GM12878 (cell line): ENCODE measurements at regions not wholly inside any gene's neighbourhood (a gene's known extent, or its start where the extent isn't known, plus 50 kb on each side); places are given as distances from the start of the nearest gene placed in this dataset.

Experiments used
- ATAC-seq: fragments of 200-7000 bp; cut with Tn5 transposase; 3 replicates; pipeline ENCODE4 v1.9.1; 2020; ENCODE audit warnings: mild to moderate bottlenecking, moderate library complexity
- BruUV-seq: library from RNA; stranded (reverse); fragments of 400-500 nt; replicated peaks from 2 replicates; lab custom pipeline; 2021; lab: Mats Ljungman, UMichigan
- CTCF ChIA-PET: fragments of 300-600 bp; sonication (Branson Sonifier 250); formaldehyde crosslinking; extraction: SDS; loops from one replicate; lab custom pipeline; 2021; ENCODE audit warnings: inconsistent platforms; lab: Yijun Ruan, JAX
- POLR2A ChIA-PET: fragments of 350-600 bp; formaldehyde crosslinking; extraction: SDS; loops from one replicate; lab custom pipeline; 2021; ENCODE audit warnings: inconsistent platforms; lab: Charles Lee
- RAD21 ChIA-PET: fragments of 300-600 bp; sonication (Branson Sonifier 250); formaldehyde crosslinking; loops from one replicate; lab custom pipeline; 2023; ENCODE audit warnings: antibody characterized with exemption; ENCODE audit not compliant: unreplicated experiment; lab: Charles Lee
- SMC1A ChIA-PET: fragments of 300-600 bp; sonication (Branson Sonifier 250); formaldehyde crosslinking; loops from one replicate; lab custom pipeline; 2023; ENCODE audit not compliant: unreplicated experiment, uncharacterized antibody; lab: Charles Lee
- DNase-seq: peaks from one replicate; pipeline ENCODE4 v3.0.0-alpha.2; 2011; ENCODE audit warnings: low read depth, low spot score
- FAIRE-seq: peaks from 3 replicates; lab custom pipeline; 2011; peaks lifted over from hg19 to GRCh38; lab: Jason Lieb, UNC
- H2AFZ ChIP-seq: 2 replicates; pipeline ENCODE4 v1.6.0; 2011; ENCODE audit warnings: low read depth, low read length, control low read depth; ENCODE audit not compliant: control insufficient read depth
- H3K27ac ChIP-seq: 2 replicates; pipeline ENCODE4 v1.5.1; 2011; ENCODE audit warnings: control low read depth; ENCODE audit not compliant: control insufficient read depth, insufficient read depth
- H3K27me3 ChIP-seq, 2 experiments: replicated peaks in 1 of 2; 2 replicates each; pipeline versions ENCODE4 v1.6.0 to v1.6.1; 2011; ENCODE audit warnings: low read length in 1 of 2; ENCODE audit not compliant: control insufficient read depth in 2 of 2, insufficient read depth in 2 of 2
- H3K36me3 ChIP-seq, 2 experiments: 2 replicates each; pipeline ENCODE4 v1.5.1; 2011; ENCODE audit warnings: low read length in 1 of 2; ENCODE audit not compliant: control insufficient read depth in 2 of 2, insufficient read depth in 2 of 2
- H3K4me1 ChIP-seq: 2 replicates; pipeline ENCODE4 v1.6.1; 2011; ENCODE audit warnings: mild to moderate bottlenecking, low read length, moderate library complexity, mixed read lengths; ENCODE audit not compliant: control insufficient read depth, insufficient read depth
- H3K4me2 ChIP-seq: 2 replicates; pipeline ENCODE4 v1.6.0; 2011; ENCODE audit warnings: control low read depth; ENCODE audit not compliant: control insufficient read depth, insufficient read depth
- H3K4me3 ChIP-seq: fragments of 200-600 bp; sonication (generic); 2 replicates; pipeline ENCODE4 v1.5.1; 2016
- H3K79me2 ChIP-seq: 2 replicates; pipeline ENCODE4 v1.6.0; 2011; ENCODE audit warnings: low read length; ENCODE audit not compliant: control insufficient read depth, insufficient read depth
- H3K9ac ChIP-seq: 2 replicates; pipeline ENCODE4 v1.8.0; 2011; ENCODE audit warnings: low read length, control low read depth, mixed read lengths; ENCODE audit not compliant: control insufficient read depth, insufficient read depth
- H3K9me3 ChIP-seq: replicated peaks from 3 replicates; pipeline ENCODE4 v1.5.1; 2011; ENCODE audit warnings: mild to moderate bottlenecking, low read length; ENCODE audit not compliant: control insufficient read depth, insufficient read depth
- H4K20me1 ChIP-seq: 2 replicates; pipeline ENCODE4 v1.6.0; 2011; ENCODE audit not compliant: control insufficient read depth, insufficient read depth
- ETV6 ChIP-seq, 2 experiments: fragments of 450-650 bp in 1 of 2; IDR thresholded peaks in 1 of 2; conservative IDR thresholded peaks in 1 of 2; 2 replicates each; pipeline ENCODE4 v1.6.1; 2014; ENCODE audit warnings: antibody characterized with exemption in 1 of 2, borderline replicate concordance in 1 of 2, low read depth in 1 of 2, mild to moderate bottlenecking in 1 of 2, moderate library complexity in 1 of 2
- FOXM1 ChIP-seq: IDR thresholded peaks from 2 replicates; pipeline ENCODE4 v1.6.1; 2012; ENCODE audit warnings: low read depth, mild to moderate bottlenecking, inconsistent platforms, low read length, moderate library complexity
- HCFC1 ChIP-seq: fragments of 150-350 bp; IDR thresholded peaks from 2 replicates; pipeline ENCODE4 v1.6.1; 2014; ENCODE audit warnings: low read length
- HDAC2 ChIP-seq: fragments of 200-600 bp; sonication (generic); IDR thresholded peaks from 2 replicates; pipeline ENCODE4 v1.6.1; 2017
- KAT2A ChIP-seq: conservative IDR thresholded peaks from 2 replicates; pipeline ENCODE4 v1.6.1; 2011; ENCODE audit warnings: low read depth, low read length; ENCODE audit not compliant: control insufficient read depth
- LARP7 ChIP-seq: fragments of 450-650 bp; IDR thresholded peaks from 2 replicates; pipeline ENCODE4 v1.6.1; 2017; ENCODE audit warnings: mild to moderate bottlenecking
- NFXL1 ChIP-seq: fragments of 450-650 bp; IDR thresholded peaks from 2 replicates; pipeline ENCODE4 v1.6.1; 2017; ENCODE audit warnings: antibody characterized with exemption, mild to moderate bottlenecking, borderline replicate concordance
- RAD21 ChIP-seq: IDR thresholded peaks from 2 replicates; pipeline ENCODE4 v1.6.1; 2011; ENCODE audit warnings: mild to moderate bottlenecking, low read depth, low read length, moderate library complexity; ENCODE audit not compliant: insufficient read depth
- SMC3 ChIP-seq: IDR thresholded peaks from 2 replicates; pipeline ENCODE4 v1.6.1; 2011; ENCODE audit warnings: low read length, improper control_type of control experiment, borderline replicate concordance
- WGBS: methylation state at CpG from one replicate; pipeline ENCODE4 v1.1.6; 2016; ENCODE audit warnings: low lambda C conversion rate; ENCODE audit not compliant: insufficient replicate concordance, insufficient coverage; ENCODE audit errors: missing lambda C conversion rate; 5-methylcytosine and 5-hydroxymethylcytosine counted together
- in situ Hi-C: fragments of 300-500 bp; cut with MboI; formaldehyde crosslinking; loops from 9 replicates; pipeline ENCODE4 v1.14.3; 2018; ENCODE audit warnings: mixed read lengths
- intact Hi-C: fragments of 100-400 bp; cut with micrococcal nuclease; formaldehyde crosslinking; loops from one replicate; pipeline ENCODE4 v1.14.2; 2022; ENCODE audit not compliant: unreplicated experiment
- TF ChIP-seq, protein P1 (sequence below), 3 experiments: IDR thresholded peaks in 2 of 3; conservative IDR thresholded peaks in 1 of 3; 2 replicates each; pipeline ENCODE4 v1.5.1; 2011; ENCODE audit warnings: low read depth in 3 of 3, low read length in 3 of 3, mild to moderate bottlenecking in 3 of 3, control low read depth in 2 of 3, moderate library complexity in 2 of 3, inconsistent platforms in 1 of 3, mixed read lengths in 1 of 3; ENCODE audit not compliant: control insufficient read depth in 2 of 3, insufficient read depth in 1 of 3; ENCODE audit errors: extremely low read depth in 1 of 3
- TF ChIP-seq, protein P2 (sequence below): fragments of 450-650 bp; IDR thresholded peaks from 2 replicates; pipeline ENCODE4 v1.6.1; 2017; ENCODE audit warnings: low read depth, mild to moderate bottlenecking, moderate library complexity
- TF ChIP-seq, protein P3 (sequence below): IDR thresholded peaks from 2 replicates; pipeline ENCODE4 v1.6.1; 2012; ENCODE audit warnings: low read length, inconsistent platforms

DNA sequence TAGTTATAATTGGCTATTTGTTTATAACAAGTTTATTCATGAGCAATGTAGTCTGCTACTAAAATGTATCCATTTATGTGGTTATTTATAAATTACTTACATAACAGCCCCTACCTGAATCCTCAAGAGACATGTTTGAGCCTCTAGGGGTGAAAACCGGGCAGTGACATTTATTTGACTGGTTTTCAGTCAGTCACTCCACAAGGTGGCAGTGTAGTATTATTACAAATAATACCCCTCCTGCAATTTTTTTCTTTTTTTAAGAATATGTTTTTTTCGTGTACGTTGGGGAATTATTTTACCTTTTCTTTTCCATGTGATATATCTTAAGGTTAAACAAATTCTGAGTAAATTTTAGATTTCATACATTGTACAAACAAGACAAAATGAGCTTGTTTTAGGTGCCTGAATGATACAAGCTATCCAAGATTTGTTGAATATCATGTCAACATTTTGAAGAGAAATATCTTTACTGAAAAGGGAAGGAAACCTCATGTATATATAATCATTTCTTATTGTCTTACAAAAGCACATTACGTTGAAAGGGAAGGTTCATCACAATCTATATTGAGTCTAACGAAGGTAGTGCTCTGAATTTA is 598.7 kb upstream of the TECRL start:
- TF ChIP-seq RAD21 (peak; percentile 58), NFXL1 (no peak), SMC3 (peak; percentile 39; the same call in 1 of the 2 replicates)
- TF ChIP-seq, protein P1, sequence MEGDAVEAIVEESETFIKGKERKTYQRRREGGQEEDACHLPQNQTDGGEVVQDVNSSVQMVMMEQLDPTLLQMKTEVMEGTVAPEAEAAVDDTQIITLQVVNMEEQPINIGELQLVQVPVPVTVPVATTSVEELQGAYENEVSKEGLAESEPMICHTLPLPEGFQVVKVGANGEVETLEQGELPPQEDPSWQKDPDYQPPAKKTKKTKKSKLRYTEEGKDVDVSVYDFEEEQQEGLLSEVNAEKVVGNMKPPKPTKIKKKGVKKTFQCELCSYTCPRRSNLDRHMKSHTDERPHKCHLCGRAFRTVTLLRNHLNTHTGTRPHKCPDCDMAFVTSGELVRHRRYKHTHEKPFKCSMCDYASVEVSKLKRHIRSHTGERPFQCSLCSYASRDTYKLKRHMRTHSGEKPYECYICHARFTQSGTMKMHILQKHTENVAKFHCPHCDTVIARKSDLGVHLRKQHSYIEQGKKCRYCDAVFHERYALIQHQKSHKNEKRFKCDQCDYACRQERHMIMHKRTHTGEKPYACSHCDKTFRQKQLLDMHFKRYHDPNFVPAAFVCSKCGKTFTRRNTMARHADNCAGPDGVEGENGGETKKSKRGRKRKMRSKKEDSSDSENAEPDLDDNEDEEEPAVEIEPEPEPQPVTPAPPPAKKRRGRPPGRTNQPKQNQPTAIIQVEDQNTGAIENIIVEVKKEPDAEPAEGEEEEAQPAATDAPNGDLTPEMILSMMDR (IDR thresholded peaks at IDR 0.05 in 2 of 3, conservative IDR thresholded peaks at IDR 0.05 in 1 of 3; ENCODE audit: control insufficient read depth in 2 of 3, extremely low read depth in 1 of 3, insufficient read depth in 1 of 3, low read depth in 3 of 3, low read length in 3 of 3), result peak; percentile 33 to 44 (median 35); a peak in 4 of 6 replicates
- CTCF ChIA-PET, result interaction anchor here (0.7 to 1.7 kb wide), 2 partner anchors 15 to 20 kb away, joined by 3 to 6 read pairs; no protein-coding TSS in a partner anchor
- BruUV-seq, result no TSS peak

DNA sequence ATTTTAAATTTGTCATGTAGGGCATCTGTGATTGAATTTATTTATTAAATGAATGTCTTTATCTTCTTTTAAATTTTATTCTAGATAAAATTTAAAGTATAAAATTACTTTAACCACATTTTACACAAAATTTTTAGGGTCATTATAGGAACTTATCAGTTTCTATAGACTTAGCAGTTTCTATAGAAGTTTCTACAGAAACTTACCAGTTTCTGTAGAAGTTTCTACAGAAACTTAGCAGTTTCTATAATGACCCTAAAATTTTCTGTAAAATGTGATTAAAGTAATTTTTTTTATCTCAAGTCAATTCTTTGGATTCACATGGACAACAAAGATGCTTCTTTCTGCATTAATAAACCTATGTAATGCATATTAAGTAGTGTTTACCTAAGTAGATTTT is 565.9 kb upstream of the TECRL start:
- no peaks in the 10 kb centered on the region for H4K20me1 ChIP-seq
- intact Hi-C loops (no loop called here), in situ Hi-C loops (no loop called here)
- SMC1A ChIA-PET, result no interaction called here
- H3K36me3 ChIP-seq, result no peaks in the 10 kb centered on the region
- no peak overlapping the region for H3K4me2 ChIP-seq
- no TSS peak for BruUV-seq
- H3K9ac ChIP-seq, result no peak overlapping the region
- no peak overlapping the region for H2AFZ ChIP-seq
- DNase-seq, result no peak
- POLR2A ChIA-PET, result no interaction called here
- no peaks in the 10 kb centered on the region for H3K27me3 ChIP-seq
- no peak for FAIRE-seq
- H3K79me2 ChIP-seq, result no peaks in the 10 kb centered on the region
- ATAC-seq, result no peak
- no peak overlapping the region for H3K27ac ChIP-seq
- RAD21 ChIA-PET, result no interaction called here
- no peaks in the 10 kb centered on the region for H3K9me3 ChIP-seq
- no peak overlapping the region for H3K4me3 ChIP-seq
- no peaks in the 10 kb centered on the region for H3K4me1 ChIP-seq
- CTCF ChIA-PET, result no interaction called here
- no peak for TF ChIP-seq LARP7
- no peak for TF ChIP-seq HDAC2
- no peak for TF ChIP-seq ETV6 (conservative IDR thresholded peaks at IDR 0.05 in 1 of 2, IDR thresholded peaks at IDR 0.05 in 1 of 2; ENCODE audit: borderline replicate concordance in 1 of 2, low read depth in 1 of 2)
- TF ChIP-seq, protein P2, sequence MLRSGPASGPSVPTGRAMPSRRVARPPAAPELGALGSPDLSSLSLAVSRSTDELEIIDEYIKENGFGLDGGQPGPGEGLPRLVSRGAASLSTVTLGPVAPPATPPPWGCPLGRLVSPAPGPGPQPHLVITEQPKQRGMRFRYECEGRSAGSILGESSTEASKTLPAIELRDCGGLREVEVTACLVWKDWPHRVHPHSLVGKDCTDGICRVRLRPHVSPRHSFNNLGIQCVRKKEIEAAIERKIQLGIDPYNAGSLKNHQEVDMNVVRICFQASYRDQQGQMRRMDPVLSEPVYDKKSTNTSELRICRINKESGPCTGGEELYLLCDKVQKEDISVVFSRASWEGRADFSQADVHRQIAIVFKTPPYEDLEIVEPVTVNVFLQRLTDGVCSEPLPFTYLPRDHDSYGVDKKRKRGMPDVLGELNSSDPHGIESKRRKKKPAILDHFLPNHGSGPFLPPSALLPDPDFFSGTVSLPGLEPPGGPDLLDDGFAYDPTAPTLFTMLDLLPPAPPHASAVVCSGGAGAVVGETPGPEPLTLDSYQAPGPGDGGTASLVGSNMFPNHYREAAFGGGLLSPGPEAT, result no peak
- no peak for TF ChIP-seq HCFC1
- TF ChIP-seq FOXM1, result no peak
- TF ChIP-seq KAT2A, result no peak
- TF ChIP-seq, protein P3, sequence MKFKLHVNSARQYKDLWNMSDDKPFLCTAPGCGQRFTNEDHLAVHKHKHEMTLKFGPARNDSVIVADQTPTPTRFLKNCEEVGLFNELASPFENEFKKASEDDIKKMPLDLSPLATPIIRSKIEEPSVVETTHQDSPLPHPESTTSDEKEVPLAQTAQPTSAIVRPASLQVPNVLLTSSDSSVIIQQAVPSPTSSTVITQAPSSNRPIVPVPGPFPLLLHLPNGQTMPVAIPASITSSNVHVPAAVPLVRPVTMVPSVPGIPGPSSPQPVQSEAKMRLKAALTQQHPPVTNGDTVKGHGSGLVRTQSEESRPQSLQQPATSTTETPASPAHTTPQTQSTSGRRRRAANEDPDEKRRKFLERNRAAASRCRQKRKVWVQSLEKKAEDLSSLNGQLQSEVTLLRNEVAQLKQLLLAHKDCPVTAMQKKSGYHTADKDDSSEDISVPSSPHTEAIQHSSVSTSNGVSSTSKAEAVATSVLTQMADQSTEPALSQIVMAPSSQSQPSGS, result no peak

More for the DNA sequence above, 598.7 kb upstream of the TECRL start:
- H3K27me3 ChIP-seq, result no peaks in the 10 kb centered on the region
- H3K27ac ChIP-seq, result no peak overlapping the region
- no peaks in the 10 kb centered on the region for H3K4me1 ChIP-seq
- no peak overlapping the region for H3K4me3 ChIP-seq
- FAIRE-seq (no peak), ATAC-seq (peak; percentile 71), DNase-seq (no peak)
- H3K9me3 ChIP-seq, result no peaks in the 10 kb centered on the region
- H3K4me2 ChIP-seq, result no peak overlapping the region
- H3K36me3 ChIP-seq, result no peaks in the 10 kb centered on the region
- in situ Hi-C loops, result no loop called here
- ChIA-PET SMC1A (interaction anchor here (1.0 kb wide), 1 partner anchor 29 kb away, joined by 3 read pairs; no protein-coding TSS in a partner anchor), RAD21 (no interaction called here), POLR2A (no interaction called here)
- no peak overlapping the region for H3K9ac ChIP-seq
- no peak overlapping the region for H2AFZ ChIP-seq
- 11% methylated on average over 5 of the region's 5 CpGs for WGBS
- H4K20me1 ChIP-seq, result no peaks in the 10 kb centered on the region
- no peaks in the 10 kb centered on the region for H3K79me2 ChIP-seq
- intact Hi-C loops, result no loop called here
